ENCODE measurements at regions not wholly inside any gene's neighbourhood (a gene's known extent, or its start where the extent isn't known, plus 50 kb on each side); places are given as distances from the start of the nearest gene placed in this dataset.
"Not testable (repeated sequence)": the region's sequence is repeated elsewhere in the genome, so short reads cannot be mapped to it uniquely, and the experiment has no call there.

DNA sequence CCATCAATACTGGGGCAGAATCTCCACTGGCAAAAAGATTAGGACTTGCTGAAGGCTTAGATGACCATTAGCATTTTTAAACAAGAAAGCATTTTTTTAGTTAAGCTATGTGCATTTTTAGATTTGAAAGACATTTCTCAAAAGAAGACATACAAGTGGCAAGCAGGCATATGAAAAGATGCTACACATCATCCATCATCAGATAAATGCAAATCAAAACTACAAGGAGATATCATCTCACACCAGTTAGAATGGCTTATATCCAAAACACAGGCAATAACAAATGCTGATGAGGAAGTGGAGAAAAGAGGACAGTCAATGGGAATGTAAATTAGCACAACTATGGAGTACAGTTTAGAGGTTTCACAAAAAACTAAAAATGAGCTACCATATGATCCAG lies 195.6 kb upstream of the TNC start:
- no peak for DNase-seq

DNA sequence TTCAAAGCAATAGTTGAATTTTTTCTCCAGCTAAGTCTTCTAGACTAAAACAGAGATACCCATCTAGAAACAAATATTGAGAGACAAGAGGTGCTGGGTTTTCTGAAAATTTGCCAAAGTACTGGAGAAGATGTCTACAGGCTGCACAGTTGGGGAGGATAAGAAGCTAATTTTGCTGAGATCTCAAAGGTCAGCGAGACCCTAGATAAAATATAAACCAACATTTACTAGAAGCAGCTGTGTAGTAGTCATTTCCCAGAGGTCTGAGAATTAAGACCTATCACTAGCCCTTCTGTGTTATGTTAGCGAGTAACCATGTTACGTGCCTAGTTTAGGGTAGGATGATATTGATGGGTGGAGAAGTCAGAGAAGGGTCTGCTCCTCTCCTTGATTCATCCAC lies 208.5 kb upstream of the TNC start:
- no peak for DNase-seq

DNA sequence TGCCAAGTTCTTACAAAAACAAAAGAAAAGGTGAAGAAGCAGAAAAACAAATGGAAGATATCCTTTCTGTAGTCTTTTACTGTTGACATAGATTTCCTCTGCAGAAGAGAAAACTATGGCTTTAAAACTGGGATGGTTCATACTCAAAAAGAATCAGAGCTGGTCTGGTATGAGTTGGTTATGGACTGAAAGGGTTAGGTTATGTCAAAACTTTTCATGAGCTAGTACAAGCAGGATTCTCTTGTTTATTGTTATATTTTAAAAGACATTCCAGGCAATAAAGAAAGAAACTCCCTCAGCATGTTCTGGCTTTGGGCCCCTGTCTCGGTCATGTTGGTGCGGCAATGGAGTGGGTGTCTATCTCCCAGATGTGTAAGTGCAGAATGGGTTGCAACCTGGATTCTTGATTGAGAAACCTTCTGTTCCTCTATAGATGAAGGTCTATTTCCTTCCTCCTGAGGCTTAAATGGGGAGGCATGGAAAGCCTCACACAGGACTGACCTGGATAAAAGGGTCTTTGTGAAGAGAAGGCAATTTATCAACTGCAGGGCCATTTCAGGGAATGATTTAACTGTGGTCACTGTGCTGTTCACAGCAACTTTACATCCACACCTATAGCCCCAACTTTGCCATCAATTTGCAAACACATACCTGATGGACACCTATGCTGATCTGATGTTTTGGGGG lies 209.6 kb upstream of the TNC start:
- no peak for DNase-seq

DNA sequence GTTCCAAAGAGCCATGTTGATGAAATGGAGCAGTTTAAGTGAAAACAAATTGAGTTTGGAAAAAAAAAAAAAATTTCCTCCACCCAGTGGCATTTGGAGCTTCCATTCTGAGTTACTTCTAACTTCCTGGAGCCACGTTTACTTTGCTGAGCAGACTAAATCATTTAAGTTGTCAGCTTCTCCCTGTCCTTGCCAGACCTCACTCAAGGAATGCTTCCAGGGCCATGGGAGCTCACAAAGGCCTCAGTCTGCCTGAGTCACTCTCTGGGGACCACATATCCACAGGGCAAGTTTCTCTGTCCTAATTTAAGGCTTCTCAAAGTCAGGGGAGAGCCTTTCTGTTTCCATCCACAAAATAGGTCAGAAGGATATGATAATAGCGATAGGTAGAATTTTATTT lies 210.3 kb upstream of the TNC start:
- DNase-seq = no peak

DNA sequence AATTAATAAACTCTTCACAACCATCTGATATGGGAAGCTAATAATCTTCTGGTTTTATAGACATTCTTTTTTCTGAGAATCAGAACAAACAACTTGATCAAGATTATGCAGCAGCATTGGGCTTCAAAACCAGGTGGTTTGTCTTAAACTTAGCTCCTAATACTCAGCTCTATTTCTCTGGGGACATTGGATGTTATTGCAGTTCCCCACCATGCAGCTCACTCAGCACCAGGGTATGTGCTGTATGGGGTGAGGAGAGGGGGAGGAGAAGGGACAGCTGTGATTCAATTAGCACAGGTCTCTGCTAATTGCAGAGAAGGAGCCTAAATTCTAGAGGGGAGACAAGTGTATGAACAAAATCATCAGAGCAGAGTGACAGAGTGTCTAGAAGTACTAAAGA lies 210.7 kb upstream of the TNC start:
- DNase-seq = no peak

DNA sequence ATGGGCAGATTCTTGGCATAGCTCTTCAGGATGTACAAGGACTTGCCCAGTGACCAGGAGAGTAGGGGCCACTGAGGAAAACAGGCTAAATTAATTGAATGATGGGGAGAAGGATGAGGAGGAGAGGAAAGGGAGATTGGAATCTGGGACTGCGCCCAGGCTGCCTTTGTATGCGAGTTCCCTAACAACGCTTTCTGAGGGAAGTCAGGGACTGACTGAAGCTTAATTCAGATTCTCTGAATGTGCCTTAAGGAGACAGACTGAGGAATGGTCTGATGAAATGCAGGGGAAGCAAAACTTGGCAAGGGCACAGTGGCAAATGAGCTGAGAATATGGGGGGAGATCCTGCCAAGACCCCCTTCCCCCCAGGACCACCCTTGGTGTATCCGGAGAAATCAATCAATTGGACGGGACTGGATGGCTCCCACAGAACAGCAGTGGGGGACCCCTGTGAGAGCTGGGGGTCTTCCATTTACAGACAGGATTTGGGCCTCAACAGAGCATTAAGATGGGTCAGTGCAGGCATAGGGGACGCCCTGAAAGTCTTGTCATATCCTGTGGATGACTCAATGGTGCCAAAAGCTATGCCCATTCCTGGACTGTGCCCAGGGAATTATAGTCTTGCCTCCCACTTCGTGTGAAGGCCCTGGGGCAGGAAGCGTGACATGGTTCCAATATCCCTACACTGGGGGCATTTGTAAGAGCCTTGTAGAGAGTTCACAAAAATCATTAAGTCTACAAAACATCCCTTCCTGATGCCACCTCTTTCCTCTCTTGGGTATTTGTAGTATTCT lies 215.5 kb upstream of the TNC start:
- DNase-seq = no peak

DNA sequence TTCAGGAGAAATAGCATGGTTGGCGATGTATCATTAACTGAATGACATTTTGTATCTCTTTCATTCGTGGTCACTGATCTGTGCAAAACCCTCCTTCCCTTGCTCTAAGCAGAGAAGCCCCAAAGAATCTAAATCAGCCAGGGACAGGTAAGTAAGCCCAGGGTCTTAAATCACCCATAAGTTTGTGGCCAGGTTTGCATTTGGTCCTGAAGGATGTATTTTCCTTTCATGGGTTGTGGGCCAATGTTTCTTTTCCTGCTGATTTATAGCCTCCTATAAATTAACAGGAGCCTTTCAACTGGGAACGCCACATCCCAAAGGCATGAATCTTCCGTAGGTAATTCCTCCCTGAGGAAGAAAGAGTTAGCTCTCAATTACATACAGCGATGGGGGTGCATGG lies 217.5 kb upstream of the TNC start:
- no peak for DNase-seq

DNA sequence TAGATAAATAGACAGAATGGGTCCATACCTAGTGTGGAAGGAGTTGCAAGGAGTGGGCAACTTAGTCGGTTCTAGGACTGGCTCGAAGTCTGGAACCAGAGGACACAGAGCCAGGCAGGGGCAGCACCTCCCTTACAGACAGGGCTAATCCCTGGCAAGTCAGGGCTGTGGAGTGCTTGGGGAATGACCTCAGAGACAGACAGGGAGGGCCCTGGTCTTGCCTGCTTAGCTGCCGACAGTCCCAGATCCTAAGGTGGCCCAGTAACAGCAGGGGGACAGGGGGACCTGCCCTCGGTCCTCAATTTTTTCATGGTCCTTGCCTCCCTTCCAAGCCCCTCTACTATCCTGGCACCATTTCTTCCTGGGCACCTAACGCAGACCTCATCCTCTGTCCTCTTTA lies 222.4 kb upstream of the TNC start:
- DNase-seq = no peak

DNA sequence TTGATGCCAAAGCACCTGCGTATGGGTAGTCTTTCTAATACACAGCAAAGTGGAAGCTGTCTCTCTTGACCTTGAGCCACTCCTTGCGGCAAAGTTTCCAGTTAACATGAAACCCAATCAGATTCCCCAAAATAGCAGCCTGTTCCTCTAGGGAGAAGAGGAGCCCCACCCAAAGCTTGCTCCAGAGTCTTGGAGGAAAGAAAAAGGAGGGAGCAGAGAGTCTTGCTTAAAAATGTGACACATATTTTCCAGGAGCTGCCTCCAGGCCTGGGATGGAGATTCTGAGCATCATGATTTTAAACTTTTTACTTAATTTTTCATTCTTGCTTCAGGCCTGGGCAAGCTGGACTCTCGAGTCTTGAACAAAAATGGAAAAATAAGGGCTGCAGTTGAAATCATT lies 223.5 kb upstream of the TNC start:
- no peak for DNase-seq

DNA sequence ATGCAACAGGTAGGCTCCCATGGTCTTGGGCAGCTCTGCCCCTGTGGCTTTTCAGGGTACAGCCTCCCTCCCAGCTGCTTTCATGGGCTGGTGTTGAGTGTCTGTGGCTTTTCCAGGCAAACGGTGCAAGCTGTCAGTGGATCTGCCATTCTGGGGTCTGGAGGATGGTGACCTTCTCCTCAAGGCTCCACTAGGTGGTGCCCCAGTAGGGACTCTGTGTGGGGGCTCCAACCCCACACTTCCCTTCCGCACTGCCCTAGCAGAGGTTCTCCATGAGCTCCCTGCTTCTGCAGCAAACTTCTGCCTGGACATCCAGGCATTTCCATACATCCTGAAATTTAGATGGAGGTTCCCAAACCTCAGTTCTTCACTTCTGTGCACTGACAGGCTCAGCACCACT lies 229.8 kb upstream of the TNC start:
- DNase-seq = not testable (repeated sequence)

DNA sequence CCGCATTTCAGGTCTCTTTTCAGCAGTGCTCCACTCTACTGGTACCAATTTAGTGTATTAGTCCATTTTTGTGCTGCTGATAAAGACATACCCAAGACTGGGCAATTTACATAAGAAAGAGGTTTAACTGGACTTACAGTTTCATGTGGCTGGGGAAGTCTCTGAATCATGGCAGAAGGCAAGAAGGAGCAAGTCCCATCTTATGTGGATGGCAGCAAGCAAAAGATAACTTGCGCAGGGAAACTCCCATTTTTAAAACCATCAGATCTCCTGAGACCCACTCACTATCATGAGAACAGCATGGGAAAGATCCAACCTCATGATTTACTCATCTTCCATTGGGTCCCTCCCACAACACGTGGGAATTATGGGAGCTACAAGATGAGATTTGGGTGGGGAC lies 231.0 kb upstream of the TNC start:
- DNase-seq = not testable (repeated sequence)

DNA sequence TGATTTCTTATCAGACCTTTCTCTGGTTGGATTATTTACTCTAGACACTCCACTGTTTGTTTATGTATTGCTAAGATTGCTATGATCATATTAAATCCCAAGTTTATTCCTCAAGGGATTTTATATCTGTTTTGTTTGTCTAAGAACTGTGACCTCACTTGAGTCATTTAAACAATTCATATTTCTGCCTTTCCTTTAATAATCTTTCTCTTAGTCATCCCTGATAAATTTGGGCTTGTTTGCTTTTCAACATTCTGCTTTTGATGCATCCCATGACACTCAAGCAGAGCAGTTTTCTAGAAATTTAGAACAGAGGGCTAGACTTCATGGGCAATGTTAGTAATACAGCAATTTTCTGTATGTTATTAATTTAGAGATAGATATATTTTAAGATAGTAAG lies 231.6 kb upstream of the TNC start:
- no peak for DNase-seq

DNA sequence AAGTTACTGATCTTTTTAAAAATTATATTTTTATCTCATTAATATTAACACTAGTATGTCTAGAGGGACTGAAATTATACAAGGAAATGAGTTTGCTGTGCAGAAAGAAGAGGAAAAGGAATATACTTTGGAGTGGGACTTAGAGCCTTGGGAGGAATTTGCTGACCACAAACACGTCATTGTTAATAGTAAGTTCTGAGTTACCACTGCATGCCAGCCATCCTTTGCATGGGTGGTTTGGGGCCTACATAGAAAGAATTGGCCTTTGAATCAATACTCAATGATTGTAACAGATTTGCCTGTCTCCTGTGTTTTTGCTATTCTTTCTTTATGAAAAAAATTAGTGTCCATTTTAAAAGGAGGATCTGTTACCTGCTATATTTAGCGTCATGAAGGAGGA lies 232.6 kb upstream of the TNC start:
- no peak for DNase-seq

DNA sequence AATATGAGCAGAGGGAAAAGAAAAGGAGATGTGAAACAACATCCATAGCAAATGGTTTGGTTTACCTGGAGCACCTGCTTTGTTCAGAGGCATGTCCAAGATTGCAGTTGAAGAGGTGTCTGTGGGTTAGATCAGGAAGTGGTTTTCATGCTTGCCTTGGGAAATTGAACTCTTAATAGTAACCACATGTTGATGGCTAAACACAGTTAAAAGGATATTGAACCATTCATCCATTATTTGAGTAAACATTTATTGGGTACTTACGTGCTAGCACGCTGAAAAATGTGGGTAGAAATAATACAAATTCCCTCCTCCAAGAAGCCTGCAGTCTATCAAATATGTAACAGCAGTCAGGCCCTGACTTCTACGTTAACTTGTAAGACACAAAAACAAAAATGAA lies 235.7 kb upstream of the TNC start:
- no peak for DNase-seq

DNA sequence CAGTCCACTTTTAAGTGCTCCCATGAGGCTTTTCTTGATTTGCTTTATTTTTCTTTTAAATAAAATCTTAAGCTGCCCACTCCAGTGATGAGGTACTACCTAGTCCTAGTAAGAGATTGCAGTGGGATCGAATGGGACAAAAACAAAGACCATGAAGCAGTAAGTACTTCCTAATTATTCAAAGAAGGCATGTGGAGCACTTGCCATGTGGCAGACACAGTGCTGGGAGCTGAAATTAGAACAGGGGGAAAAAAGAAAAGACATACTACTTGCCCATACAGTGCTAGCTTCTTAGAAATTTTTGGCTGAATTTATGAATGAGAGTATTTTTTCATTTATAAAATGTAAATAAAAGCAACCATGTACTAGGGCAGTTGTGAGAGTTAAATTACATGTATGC lies 239.9 kb upstream of the TNC start:
- no peak for DNase-seq

DNA sequence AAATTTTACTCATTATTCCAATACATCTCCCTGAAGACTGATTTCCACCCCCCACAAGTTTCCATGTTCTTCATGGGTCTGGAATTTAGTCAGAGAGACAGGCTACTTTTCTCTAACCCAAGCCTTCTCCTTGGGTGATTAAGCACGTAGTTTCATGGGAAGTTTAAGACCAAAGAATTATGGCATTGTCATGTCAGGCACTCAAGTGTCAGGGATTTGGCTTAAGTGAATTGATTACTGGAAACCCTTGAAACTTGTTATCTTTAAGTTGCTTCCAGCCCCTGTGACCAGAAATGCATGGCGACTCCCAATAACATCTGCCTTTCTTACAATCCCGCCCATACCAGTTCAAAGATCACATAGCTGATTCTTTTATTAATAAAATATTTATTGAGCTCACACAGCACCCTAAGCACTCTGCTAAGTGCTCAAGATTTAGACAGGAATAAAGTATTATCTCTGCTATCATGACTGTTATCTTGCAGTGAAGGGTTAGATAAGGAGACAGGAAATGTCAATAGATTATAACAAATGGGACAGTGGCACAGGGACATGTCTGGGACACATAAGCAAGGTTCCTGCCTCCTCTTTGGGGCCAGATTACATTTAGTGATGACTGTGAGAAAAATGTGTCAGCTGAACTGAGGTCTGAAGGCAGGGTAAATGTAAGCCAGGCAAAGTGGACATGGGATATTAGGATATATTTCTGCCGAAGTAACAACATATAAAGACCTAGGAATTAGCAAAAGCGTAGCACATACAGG lies 241.2 kb upstream of the TNC start:
- DNase-seq = no peak

DNA sequence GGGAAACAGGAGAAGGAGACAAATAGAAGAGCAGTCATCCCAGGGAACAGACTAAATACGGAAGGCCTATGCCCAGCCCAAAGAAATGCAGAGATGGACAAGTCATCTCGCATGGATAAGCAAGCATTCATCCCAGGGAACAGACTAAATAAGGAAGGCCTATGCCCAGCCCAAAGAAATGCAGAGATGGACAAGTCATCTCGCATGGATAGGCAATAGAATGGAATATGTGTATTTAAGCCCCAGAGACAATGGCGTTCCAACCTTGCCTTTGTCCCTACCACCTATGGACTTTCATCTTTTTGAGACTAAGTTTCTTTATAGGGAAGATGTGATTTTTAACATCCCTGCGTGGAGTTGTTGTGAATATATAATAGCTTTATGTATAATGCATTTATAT lies 242.2 kb upstream of the TNC start:
- no peak for DNase-seq

DNA sequence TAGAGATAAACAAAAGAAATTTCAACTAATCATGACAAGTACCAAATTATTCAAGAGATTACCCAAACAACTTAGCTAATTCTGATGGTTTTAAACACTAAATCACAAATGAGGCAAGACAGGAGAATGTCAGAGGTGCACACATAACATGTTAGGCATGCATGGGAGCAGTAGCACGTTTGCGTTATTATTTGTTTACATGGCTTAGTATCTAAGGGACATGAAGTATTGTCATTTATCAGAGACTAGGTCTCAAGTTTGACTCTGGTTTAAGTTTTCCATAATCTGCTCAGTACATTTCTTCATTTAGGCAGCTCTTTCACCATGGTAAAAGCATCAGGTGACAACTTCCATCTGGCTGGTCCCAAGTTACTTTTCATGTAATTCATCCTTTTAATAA lies 244.1 kb upstream of the TNC start:
- no peak for DNase-seq

DNA sequence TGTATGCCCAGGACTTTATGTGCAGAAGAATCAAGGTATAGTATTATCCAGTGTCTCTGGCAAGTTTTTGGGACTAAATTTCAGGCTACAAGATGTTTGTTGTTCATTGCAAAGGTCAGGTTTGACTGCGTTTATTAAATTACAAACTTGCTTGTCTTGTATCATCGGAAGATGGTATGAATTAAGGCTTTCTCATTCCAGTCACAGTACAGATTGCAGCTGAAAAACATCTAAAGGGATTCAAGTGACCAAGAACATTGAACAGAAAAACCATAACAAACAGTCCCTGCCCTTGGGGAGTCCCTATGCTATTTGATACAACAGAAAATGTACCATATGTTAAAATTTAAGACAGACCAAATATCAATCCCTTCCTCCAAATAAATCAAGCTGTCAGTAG lies 244.7 kb upstream of the TNC start:
- no peak for DNase-seq

DNA sequence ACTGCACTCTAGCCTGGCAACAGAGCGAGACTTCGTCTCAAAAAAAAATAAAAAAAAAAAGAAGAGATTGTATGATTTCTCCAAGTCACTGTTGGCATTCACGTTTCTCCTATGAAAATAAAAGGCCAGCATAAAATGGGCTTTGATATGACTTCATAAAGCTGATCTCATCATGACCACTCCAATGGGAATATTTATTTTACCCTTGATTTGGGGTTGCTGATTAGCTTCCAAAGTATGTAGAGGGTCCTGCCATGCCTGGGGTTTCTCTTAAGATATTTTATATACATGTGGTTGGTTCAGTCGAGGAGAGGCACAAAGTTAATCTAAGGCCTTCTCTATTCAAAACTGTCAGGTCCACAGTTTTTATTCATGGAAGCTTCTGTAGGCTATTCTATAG lies 247.0 kb upstream of the TNC start:
- no peak for DNase-seq

DNA sequence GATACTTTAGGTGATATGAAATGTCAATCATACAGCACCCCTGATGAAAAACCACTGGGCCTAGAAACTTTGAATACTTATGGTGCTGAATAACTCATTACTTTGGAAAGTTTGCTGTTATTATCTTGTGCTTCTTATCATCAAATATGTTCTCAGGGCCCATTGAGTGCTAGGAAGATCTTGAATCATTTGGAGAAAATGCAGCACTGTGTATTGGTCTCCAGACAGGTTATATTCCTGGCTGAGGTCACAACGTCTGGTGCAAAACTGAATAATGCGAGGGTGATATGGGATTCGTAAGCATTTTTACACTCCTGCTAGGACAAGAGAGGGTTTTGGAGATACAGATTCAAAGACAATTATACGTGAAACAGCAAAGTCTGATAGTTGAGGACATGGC lies 249.4 kb upstream of the TNC start:
- no peak for DNase-seq

DNA sequence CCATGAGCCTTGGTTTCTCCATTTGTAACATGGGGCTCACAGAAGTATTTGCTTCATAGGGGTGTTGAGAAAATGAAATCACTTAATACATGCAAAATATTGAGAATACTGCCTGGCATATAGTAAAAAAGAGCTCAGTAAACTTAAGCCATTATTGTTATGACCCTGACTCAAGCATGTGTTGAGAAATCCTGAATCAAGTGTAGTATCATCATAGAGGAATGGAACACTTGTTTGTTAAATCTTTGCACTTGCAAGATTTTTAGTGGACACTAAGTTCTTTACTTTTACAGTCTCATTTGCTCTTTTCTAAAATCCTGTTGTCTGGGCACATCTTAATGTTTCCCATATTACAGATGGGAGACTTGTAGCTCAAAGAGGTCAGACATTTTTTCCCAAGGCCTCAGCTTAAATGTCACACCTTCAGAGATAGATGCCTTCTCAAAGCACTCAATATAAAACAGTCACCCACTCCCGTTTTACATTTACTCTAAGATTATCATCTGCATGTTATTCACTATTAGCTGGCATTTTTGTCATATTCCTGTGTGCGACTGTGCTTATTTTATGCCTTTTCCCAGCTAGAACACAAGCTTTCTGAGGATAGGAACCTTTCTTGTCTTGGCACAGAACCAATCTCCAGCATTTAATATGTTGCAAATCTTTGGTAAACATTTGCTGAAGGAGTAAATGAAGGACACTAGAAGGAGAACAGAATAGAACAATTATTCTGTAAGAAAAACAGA lies 250.0 kb upstream of the TNC start:
- DNase-seq = no peak

DNA sequence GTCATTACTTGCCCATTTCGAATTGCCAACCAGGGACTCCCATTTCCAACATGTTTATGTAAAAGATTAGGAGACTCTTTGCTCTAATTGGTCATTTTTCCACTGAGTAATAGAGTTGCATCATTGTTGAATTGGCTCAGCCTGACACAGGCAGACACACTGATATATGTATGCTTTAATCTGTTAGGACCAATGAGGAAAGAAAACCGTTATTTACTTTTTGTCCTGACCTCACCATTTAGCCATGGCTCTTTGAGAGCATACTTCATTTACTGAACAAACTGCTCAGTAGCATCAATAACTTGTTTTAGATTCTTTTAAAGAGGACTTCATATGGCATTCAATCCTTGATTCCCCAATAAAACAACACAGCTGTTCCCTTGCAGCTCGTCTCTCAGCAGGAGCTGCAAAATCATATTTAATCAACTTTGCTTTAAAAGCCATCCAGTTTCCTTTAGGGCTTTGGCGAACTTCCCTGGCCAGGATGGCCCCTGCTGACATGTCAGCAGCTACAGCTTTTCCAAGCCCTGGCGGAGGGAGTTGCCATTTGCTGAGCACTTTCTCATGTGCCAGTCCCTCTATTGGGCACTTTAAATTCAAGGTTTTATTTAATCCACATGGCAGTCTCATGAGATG lies 251.5 kb upstream of the TNC start:
- DNase-seq = peak; percentile 34 to 51
